H1 (cell line): ENCODE measurements at regions not wholly inside any gene's neighbourhood (a gene's known extent, or its start where the extent isn't known, plus 50 kb on each side); places are given as distances from the start of the nearest gene placed in this dataset.

ENCODE experiments used
- CTCF ChIA-PET: fragments of 300-600 bp; sonication (Branson Sonifier 250); formaldehyde crosslinking; loops from one replicate; lab custom pipeline; 2021; ENCODE audit not compliant: partially characterized antibody; lab: Charles Lee
- POLR2A ChIA-PET: fragments of 300-600 bp; sonication (Branson Sonifier 250); formaldehyde crosslinking; loops from one replicate; lab custom pipeline; 2021; ENCODE audit warnings: inconsistent platforms; ENCODE audit not compliant: partially characterized antibody; lab: Charles Lee
- DNase-seq, 2 experiments: peaks; one replicate each; pipeline versions ENCODE4 v3.0.0 to v3.0.0-alpha.2; 2010 to 2022; ENCODE audit warnings: low spot score in 2 of 2, low read depth in 1 of 2, mixed read lengths in 1 of 2
- FAIRE-seq: peaks from 2 replicates; lab custom pipeline; 2011; peaks lifted over from hg19 to GRCh38; lab: Jason Lieb, UNC
- H2AFZ ChIP-seq: 2 replicates; pipeline ENCODE4 v1.8.1; 2012; ENCODE audit warnings: low read length, inconsistent platforms
- H2AK5ac ChIP-seq: 2 replicates; pipeline ENCODE4 v1.6.1; 2013; ENCODE audit warnings: low read depth, low read length
- H2BK120ac ChIP-seq: replicated peaks from 2 replicates; pipeline ENCODE3; 2013; ENCODE audit warnings: low read depth, low read length, inconsistent platforms
- H2BK12ac ChIP-seq: 2 replicates; pipeline ENCODE4 v1.6.1; 2013; ENCODE audit warnings: low read depth, low read length
- H2BK15ac ChIP-seq: 2 replicates; pipeline ENCODE4 v1.6.1; 2013; ENCODE audit warnings: low read length
- H2BK20ac ChIP-seq: 2 replicates; pipeline ENCODE4 v1.6.1; 2013; ENCODE audit warnings: low read length
- H2BK5ac ChIP-seq: 2 replicates; pipeline ENCODE4 v1.6.1; 2013; ENCODE audit warnings: low read depth, low read length
- H3K14ac ChIP-seq: 2 replicates; pipeline ENCODE4 v1.6.1; 2013; ENCODE audit warnings: inconsistent platforms; ENCODE audit not compliant: insufficient read length
- H3K18ac ChIP-seq: 2 replicates; pipeline ENCODE4 v1.6.1; 2013; ENCODE audit warnings: low read length; ENCODE audit errors: extremely low read depth
- H3K23ac ChIP-seq: 2 replicates; pipeline ENCODE4 v1.6.1; 2013; ENCODE audit warnings: inconsistent platforms; ENCODE audit not compliant: insufficient read length
- H3K23me2 ChIP-seq: 2 replicates; pipeline ENCODE4 v1.6.1; 2013; ENCODE audit warnings: low read depth, low read length
- H3K27ac ChIP-seq: 2 replicates; pipeline ENCODE4 v1.6.1; 2011; ENCODE audit warnings: low read depth, low read length, inconsistent platforms
- H3K27me3 ChIP-seq, 4 experiments: replicated peaks in 1 of 4; 1 replicate in 1 of 4; 2 replicates in 3 of 4; pipeline versions ENCODE4 v1.6.1 to v1.8.1; 2011 to 2013; ENCODE audit warnings: low read length in 3 of 4, mild to moderate bottlenecking in 3 of 4, inconsistent platforms in 2 of 4, mixed read lengths in 2 of 4, moderate library complexity in 1 of 4; ENCODE audit not compliant: control insufficient read depth in 3 of 4, insufficient read depth in 3 of 4; ENCODE audit errors: extremely low read depth in 1 of 4
- H3K36me3 ChIP-seq, 4 experiments: 2 replicates each; pipeline versions ENCODE4 v1.6.1 to v1.8.1; 2011 to 2013; ENCODE audit warnings: mild to moderate bottlenecking in 4 of 4, low read length in 3 of 4, moderate library complexity in 2 of 4, control low read depth in 1 of 4, inconsistent platforms in 1 of 4; ENCODE audit not compliant: insufficient read depth in 4 of 4, control insufficient read depth in 2 of 4
- H3K4ac ChIP-seq: replicated peaks from 2 replicates; pipeline ENCODE3; 2013; ENCODE audit warnings: low read length, low read depth, mixed read lengths, inconsistent platforms; ENCODE audit not compliant: insufficient read length
- H3K4me1 ChIP-seq, 4 experiments: replicated peaks in 1 of 4; 1 replicate in 1 of 4; 2 replicates in 3 of 4; pipeline versions ENCODE4 v1.6.1 to v1.8.1; 2011 to 2013; ENCODE audit warnings: low read length in 3 of 4, inconsistent platforms in 2 of 4, mixed read lengths in 1 of 4; ENCODE audit not compliant: insufficient read depth in 4 of 4, control insufficient read depth in 3 of 4
- H3K4me2 ChIP-seq, 2 experiments: 2 replicates each; pipeline versions ENCODE4 v1.6.1 to v1.8.1; 2011 to 2013; ENCODE audit warnings: low read depth in 2 of 2, low read length in 2 of 2, control low read depth in 1 of 2, inconsistent platforms in 1 of 2, mild to moderate bottlenecking in 1 of 2; ENCODE audit not compliant: insufficient read depth in 1 of 2
- H3K4me3 ChIP-seq, 4 experiments: fragments of 200-600, 300-600 bp in 1 of 4; sonication (generic), shearing (Covaris generic), sonication (Bioruptor Twin) in 1 of 4; 2 replicates each; pipeline versions ENCODE4 v1.5.1 to v1.8.1; 2011 to 2016; ENCODE audit warnings: low read length in 4 of 4, low read depth in 3 of 4, control low read depth in 2 of 4, inconsistent platforms in 2 of 4, mild to moderate bottlenecking in 2 of 4, mixed read lengths in 1 of 4, moderate library complexity in 1 of 4; ENCODE audit not compliant: insufficient read depth in 2 of 4; ENCODE audit errors: extremely low read depth in 1 of 4
- H3K56ac ChIP-seq: replicated peaks from 2 replicates; pipeline ENCODE3; 2013; ENCODE audit warnings: low read depth, mild to moderate bottlenecking, mixed read lengths, low read length, inconsistent platforms; ENCODE audit not compliant: insufficient read length
- H3K79me1 ChIP-seq: 2 replicates; pipeline ENCODE4 v1.6.1; 2013; ENCODE audit warnings: low read depth, low read length, control low read depth
- H3K79me2 ChIP-seq, 2 experiments: 2 replicates each; pipeline versions ENCODE4 v1.6.1 to v1.8.1; 2012 to 2013; ENCODE audit warnings: low read length in 2 of 2, mild to moderate bottlenecking in 2 of 2, inconsistent platforms in 1 of 2; ENCODE audit not compliant: insufficient read depth in 2 of 2, control insufficient read depth in 1 of 2
- H3K9ac ChIP-seq, 4 experiments: replicated peaks in 1 of 4; 1 replicate in 1 of 4; 2 replicates in 3 of 4; pipeline versions ENCODE4 v1.6.1 to v1.8.1; 2011 to 2013; ENCODE audit warnings: low read depth in 3 of 4, low read length in 3 of 4, control low read depth in 2 of 4, mild to moderate bottlenecking in 2 of 4, moderate library complexity in 2 of 4, inconsistent platforms in 1 of 4; ENCODE audit errors: extremely low read depth in 1 of 4
- H3K9me3 ChIP-seq, 2 experiments: 2 replicates each; pipeline versions ENCODE4 v1.6.1 to v1.8.1; 2012 to 2013; ENCODE audit warnings: mild to moderate bottlenecking in 2 of 2, moderate library complexity in 2 of 2, control low read depth in 1 of 2, inconsistent platforms in 1 of 2, low read depth in 1 of 2, low read length in 1 of 2, mixed read lengths in 1 of 2; ENCODE audit not compliant: insufficient read depth in 2 of 2
- H4K20me1 ChIP-seq, 2 experiments: replicated peaks in 1 of 2; 2 replicates each; pipeline versions ENCODE3 to v1.8.1; 2011 to 2013; ENCODE audit warnings: inconsistent platforms in 2 of 2, low read length in 2 of 2, mild to moderate bottlenecking in 1 of 2; ENCODE audit not compliant: insufficient read depth in 2 of 2, control insufficient read depth in 1 of 2
- H4K5ac ChIP-seq: 2 replicates; pipeline ENCODE4 v1.6.1; 2013; ENCODE audit warnings: low read length, low read depth, mixed read lengths, inconsistent platforms; ENCODE audit not compliant: insufficient read length
- H4K8ac ChIP-seq: 2 replicates; pipeline ENCODE4 v1.8.0; 2013; ENCODE audit warnings: mild to moderate bottlenecking, moderate library complexity, low read length, inconsistent platforms; ENCODE audit not compliant: insufficient read depth; ENCODE audit errors: extremely low read depth
- H4K91ac ChIP-seq: replicated peaks from 2 replicates; pipeline ENCODE3; 2013; ENCODE audit warnings: low read length, mixed read lengths, inconsistent platforms; ENCODE audit not compliant: insufficient read length
- ASH2L ChIP-seq: fragments of 200-600, 300-600 bp; sonication (generic); IDR thresholded peaks from one replicate; pipeline ENCODE4 v1.7.1; 2017; ENCODE audit warnings: low read length
- BACH1 ChIP-seq: IDR thresholded peaks from 2 replicates; pipeline ENCODE4 v1.6.1; 2012; ENCODE audit warnings: low read length, improper control_type of control experiment
- EZH2 ChIP-seq: fragments of 200-600 bp; sonication (generic); IDR thresholded peaks from 2 replicates; pipeline ENCODE4 v1.7.1; 2012; ENCODE audit warnings: low read depth, mild to moderate bottlenecking, moderate library complexity, low read length, inconsistent platforms; ENCODE audit not compliant: severe bottlenecking
- NRF1 ChIP-seq: IDR thresholded peaks from 2 replicates; pipeline ENCODE4 v1.6.1; 2011; ENCODE audit warnings: mild to moderate bottlenecking, low read depth, low read length, improper control_type of control experiment
- SAP30 ChIP-seq: fragments of 300-600 bp; sonication (generic); IDR thresholded peaks from 2 replicates; pipeline ENCODE4 v1.7.1; 2012; ENCODE audit warnings: low read length, moderate library complexity, mild to moderate bottlenecking, inconsistent platforms; ENCODE audit not compliant: insufficient read depth, insufficient replicate concordance
- SIN3A ChIP-seq, 2 experiments: IDR thresholded peaks in 1 of 2; conservative IDR thresholded peaks in 1 of 2; 2 replicates each; pipeline ENCODE4 v1.6.1; 2011 to 2012; ENCODE audit warnings: low read length in 2 of 2, improper control_type of control experiment in 1 of 2, low read depth in 1 of 2, mild to moderate bottlenecking in 1 of 2
- SP1 ChIP-seq: IDR thresholded peaks from 2 replicates; pipeline ENCODE4 v1.6.1; 2011; ENCODE audit warnings: low read depth, low read length
- SP2 ChIP-seq: IDR thresholded peaks from 2 replicates; pipeline ENCODE4 v1.6.1; 2012; ENCODE audit warnings: mild to moderate bottlenecking, low read length, inconsistent platforms
- TAF7 ChIP-seq: optimal IDR thresholded peaks from 2 replicates; pipeline ENCODE3; 2011; ENCODE audit warnings: low read depth, mild to moderate bottlenecking, inconsistent platforms, low read length, moderate library complexity, borderline replicate concordance
- WGBS, 2 experiments: shearing (Covaris generic) in 1 of 2; methylation state at CpG; one replicate each; pipeline versions ENCODE4 v1.1.6 to v1.1.7; 2013 to 2015; ENCODE audit warnings: low lambda C conversion rate in 2 of 2, mixed read lengths in 2 of 2, inconsistent platforms in 1 of 2, low coverage in 1 of 2, missing lambda C conversion rate in 1 of 2; ENCODE audit not compliant: insufficient replicate concordance in 2 of 2, insufficient coverage in 1 of 2, insufficient read length in 1 of 2; ENCODE audit errors: extremely low coverage in 1 of 2, missing lambda C conversion rate in 1 of 2; 5-methylcytosine and 5-hydroxymethylcytosine counted together
- TF ChIP-seq, protein P1 (sequence below): IDR thresholded peaks from 2 replicates; pipeline ENCODE4 v1.6.1; 2011; ENCODE audit warnings: low read length, improper control_type of control experiment

DNA sequence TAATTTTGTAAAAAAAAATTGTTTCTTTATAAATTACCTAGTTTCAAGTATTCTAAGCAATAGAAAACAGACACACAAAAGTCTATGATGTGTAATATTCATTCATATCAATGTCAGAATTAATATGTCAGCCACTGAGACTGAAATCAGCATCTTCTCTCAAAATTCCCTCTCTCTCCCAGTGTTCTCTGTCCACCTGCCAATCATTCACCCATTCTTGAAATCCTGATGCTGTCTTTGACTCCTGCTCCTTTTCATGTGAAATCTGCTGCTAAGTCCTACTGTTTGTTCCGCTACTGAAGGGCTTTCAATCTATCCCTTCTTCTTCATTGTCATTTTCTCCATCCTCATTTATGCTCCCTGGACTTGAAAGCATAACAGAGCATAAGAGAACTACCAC, 257.9 kb downstream of the SATB2 start:
- Histone ChIP-seq H3K18ac (no peak overlapping the region), H4K5ac (no peak overlapping the region), H3K79me2 (no peaks in the 10 kb centered on the region), H3K36me3 (no peaks in the 10 kb centered on the region), H2BK5ac (no peak overlapping the region), H3K23ac (no peak overlapping the region), H3K4ac (no peak overlapping the region), H3K56ac (no peak overlapping the region), H3K4me2 (no peak overlapping the region), H4K8ac (no peak overlapping the region), H4K20me1 (no peaks in the 10 kb centered on the region), H3K79me1 (no peaks in the 10 kb centered on the region), H3K4me1 (peaks cover 0 to 3% (median 0%) of the 10 kb centered on the region in 4 experiments; a peak in 1 of 7 replicates), H2BK120ac (no peak overlapping the region), H3K14ac (no peak overlapping the region), H3K9ac (no peak overlapping the region), H3K23me2 (0 out of 2 replicates have a peak, but pooled peaks cover 1% of the 10 kb centered on the region), H4K91ac (no peak overlapping the region), H2BK12ac (no peak overlapping the region), H2AFZ (no peak overlapping the region), H2BK15ac (no peak overlapping the region), H3K27me3 (no peaks in the 10 kb centered on the region), H3K9me3 (no peaks in the 10 kb centered on the region), H3K27ac (no peak overlapping the region), H2BK20ac (no peak overlapping the region), H2AK5ac (no peak overlapping the region), H3K4me3 (no peak overlapping the region)
- DNase-seq (no peak), FAIRE-seq (no peak)
- 80% methylated on average over 1 of the region's 1 CpG; no CpG with 5 or more reads in 1 of the 2 experiments for WGBS, 2 experiments
- POLR2A ChIA-PET, result no interaction called here
- TF ChIP-seq TAF7, result no peak
- no peak for TF ChIP-seq NRF1
- TF ChIP-seq SP2, result no peak
- no peak for TF ChIP-seq ASH2L
- TF ChIP-seq, protein P1, sequence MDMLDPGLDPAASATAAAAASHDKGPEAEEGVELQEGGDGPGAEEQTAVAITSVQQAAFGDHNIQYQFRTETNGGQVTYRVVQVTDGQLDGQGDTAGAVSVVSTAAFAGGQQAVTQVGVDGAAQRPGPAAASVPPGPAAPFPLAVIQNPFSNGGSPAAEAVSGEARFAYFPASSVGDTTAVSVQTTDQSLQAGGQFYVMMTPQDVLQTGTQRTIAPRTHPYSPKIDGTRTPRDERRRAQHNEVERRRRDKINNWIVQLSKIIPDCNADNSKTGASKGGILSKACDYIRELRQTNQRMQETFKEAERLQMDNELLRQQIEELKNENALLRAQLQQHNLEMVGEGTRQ, result no peak
- TF ChIP-seq EZH2, result no peak
- no peak for TF ChIP-seq SIN3A (conservative IDR thresholded peaks at IDR 0.05 in 1 of 2, IDR thresholded peaks at IDR 0.05 in 1 of 2; ENCODE audit: low read depth in 1 of 2, low read length in 2 of 2)
- TF ChIP-seq SAP30, result no peak
- no peak for TF ChIP-seq SP1
- TF ChIP-seq BACH1, result no peak
- CTCF ChIA-PET, result no interaction called here
